ENCODE measurements at regions not wholly inside any gene's neighbourhood (a gene's known extent, or its start where the extent isn't known, plus 50 kb on each side); places are given as distances from the start of the nearest gene placed in this dataset.

DNA sequence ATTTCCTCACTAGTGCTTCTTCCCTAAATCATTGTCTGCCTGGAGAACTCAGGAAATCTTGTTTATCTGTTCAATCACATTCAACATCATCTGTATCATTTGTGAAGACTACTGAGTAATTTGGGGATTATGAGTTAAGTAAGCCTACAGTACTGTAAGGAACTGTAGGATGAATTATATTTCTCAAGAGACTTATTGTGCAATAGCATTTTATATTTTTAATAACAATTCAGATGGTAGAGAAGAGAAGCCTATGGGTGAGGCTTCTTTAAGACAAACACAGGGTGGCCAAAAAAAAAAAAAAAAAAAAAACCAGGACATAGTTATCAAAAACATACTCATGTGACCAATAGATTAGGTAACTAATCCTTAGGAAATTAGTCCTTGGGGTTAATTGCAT is 282.7 kb downstream of the FAM181B start:
- TF ChIP-seq, protein P1, sequence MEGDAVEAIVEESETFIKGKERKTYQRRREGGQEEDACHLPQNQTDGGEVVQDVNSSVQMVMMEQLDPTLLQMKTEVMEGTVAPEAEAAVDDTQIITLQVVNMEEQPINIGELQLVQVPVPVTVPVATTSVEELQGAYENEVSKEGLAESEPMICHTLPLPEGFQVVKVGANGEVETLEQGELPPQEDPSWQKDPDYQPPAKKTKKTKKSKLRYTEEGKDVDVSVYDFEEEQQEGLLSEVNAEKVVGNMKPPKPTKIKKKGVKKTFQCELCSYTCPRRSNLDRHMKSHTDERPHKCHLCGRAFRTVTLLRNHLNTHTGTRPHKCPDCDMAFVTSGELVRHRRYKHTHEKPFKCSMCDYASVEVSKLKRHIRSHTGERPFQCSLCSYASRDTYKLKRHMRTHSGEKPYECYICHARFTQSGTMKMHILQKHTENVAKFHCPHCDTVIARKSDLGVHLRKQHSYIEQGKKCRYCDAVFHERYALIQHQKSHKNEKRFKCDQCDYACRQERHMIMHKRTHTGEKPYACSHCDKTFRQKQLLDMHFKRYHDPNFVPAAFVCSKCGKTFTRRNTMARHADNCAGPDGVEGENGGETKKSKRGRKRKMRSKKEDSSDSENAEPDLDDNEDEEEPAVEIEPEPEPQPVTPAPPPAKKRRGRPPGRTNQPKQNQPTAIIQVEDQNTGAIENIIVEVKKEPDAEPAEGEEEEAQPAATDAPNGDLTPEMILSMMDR (IDR thresholded peaks at IDR 0.05), result no peak
- TF ChIP-seq POLR2A (IDR thresholded peaks at IDR 0.05), result no peak
- no peaks in the 10 kb centered on the region for H3K9me3 ChIP-seq (replicated peaks in 1 of 3)
- H3K27me3 ChIP-seq, result no peaks in the 10 kb centered on the region
- no peak overlapping the region for H3K4me3 ChIP-seq
- H3K27ac ChIP-seq, result no peak overlapping the region
- intact Hi-C loops (cut with DNase I), result no loop called here
- no peaks in the 10 kb centered on the region for H3K36me3 ChIP-seq (replicated peaks in 1 of 2)
- no peaks in the 10 kb centered on the region for H3K4me1 ChIP-seq (replicated peaks in 1 of 2)
- no peak for DNase-seq

DNA sequence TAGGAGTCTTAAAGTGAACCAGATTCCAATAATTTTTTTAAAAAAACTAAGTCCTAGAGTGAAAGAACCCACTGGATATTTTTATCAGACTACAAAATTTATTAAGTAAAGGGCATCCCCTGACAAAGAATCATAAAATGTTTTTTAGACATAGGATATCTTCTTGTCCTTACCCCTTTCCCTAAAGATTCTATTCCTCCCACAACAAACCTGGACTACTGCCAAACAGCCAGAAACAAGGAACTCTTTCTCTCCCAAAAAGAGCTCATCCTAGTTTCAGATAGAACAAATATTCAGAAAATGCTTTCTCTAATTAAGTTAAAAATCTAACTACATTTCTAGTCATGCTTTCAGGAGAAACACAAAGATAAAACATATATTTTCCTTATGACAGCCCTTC is 327.1 kb downstream of the FAM181B start:
- intact Hi-C loops (cut with DNase I), result no loop called here
- Histone ChIP-seq H3K4me1 (replicated peaks in 1 of 2) (no peaks in the 10 kb centered on the region), H3K36me3 (replicated peaks in 1 of 2) (no peaks in the 10 kb centered on the region), H3K4me3 (no peak overlapping the region), H3K27me3 (no peaks in the 10 kb centered on the region), H3K27ac (no peak overlapping the region), H3K9me3 (replicated peaks in 1 of 3) (no peaks in the 10 kb centered on the region)
- TF ChIP-seq, protein P1 (IDR thresholded peaks at IDR 0.05), result no peak
- TF ChIP-seq POLR2A (IDR thresholded peaks at IDR 0.05), result no peak
- DNase-seq, result no peak

DNA sequence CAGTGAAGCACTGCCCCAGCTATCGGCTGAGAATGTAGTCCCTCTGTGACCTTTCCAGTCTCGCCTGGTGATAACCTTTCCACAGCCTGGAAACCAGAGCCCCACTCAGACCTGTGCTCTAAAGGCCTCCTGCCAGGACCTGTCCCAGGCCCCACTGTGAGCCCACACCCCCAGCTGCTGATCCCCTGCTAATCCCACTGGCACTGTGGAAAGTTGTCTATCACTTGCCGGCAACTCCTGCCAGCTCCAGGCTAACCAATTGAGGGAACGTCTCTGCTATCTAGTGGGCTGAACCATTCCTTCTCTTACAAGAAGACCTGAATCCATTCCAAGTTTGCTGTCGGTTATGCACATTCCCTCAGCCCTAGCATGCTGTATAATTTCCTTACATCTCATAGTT is 328.2 kb downstream of the FAM181B start:
- intact Hi-C loops (cut with DNase I), result no loop called here
- H3K4me3 ChIP-seq, result no peak overlapping the region
- 49 to 74% (median 64%) methylated on average over 4 to 5 of the region's 5 CpGs for WGBS, 4 donors
- H3K4me1 ChIP-seq (replicated peaks in 1 of 2), result no peaks in the 10 kb centered on the region
- TF ChIP-seq, protein P1 (IDR thresholded peaks at IDR 0.05), result no peak
- no peak for TF ChIP-seq POLR2A (IDR thresholded peaks at IDR 0.05)
- no peaks in the 10 kb centered on the region for H3K36me3 ChIP-seq (replicated peaks in 1 of 2)
- H3K27ac ChIP-seq, result no peak overlapping the region
- no peaks in the 10 kb centered on the region for H3K27me3 ChIP-seq
- no peaks in the 10 kb centered on the region for H3K9me3 ChIP-seq (replicated peaks in 1 of 3)
- no peak for DNase-seq

DNA sequence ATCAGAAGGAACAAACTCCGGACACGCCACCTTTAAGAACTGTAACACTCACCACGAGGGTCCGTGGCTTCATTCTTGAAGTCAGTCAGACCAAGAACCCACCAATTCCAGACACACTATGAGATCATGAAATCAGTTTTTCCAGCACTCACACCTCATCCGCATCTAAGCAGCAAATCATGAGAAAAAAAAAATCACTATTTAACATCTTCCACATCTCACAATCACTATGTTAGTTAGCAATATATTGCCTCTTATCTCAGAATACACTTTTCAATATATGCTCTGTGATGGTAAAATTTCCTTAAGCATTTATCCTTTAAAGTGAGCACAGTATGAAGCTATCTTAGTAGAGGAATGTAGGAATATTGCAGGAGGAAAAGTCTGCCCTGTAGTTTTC is 328.7 kb downstream of the FAM181B start:
- Histone ChIP-seq H3K36me3 (replicated peaks in 1 of 2) (no peaks in the 10 kb centered on the region), H3K27ac (no peak overlapping the region), H3K4me1 (replicated peaks in 1 of 2) (no peaks in the 10 kb centered on the region), H3K9me3 (replicated peaks in 1 of 3) (no peaks in the 10 kb centered on the region), H3K4me3 (no peak overlapping the region), H3K27me3 (no peaks in the 10 kb centered on the region)
- TF ChIP-seq, protein P1 (IDR thresholded peaks at IDR 0.05), result no peak
- no peak for TF ChIP-seq POLR2A (IDR thresholded peaks at IDR 0.05)
- 93 to 98% (median 94%) methylated on average over 5 of the region's 5 CpGs for WGBS, 4 donors
- intact Hi-C loops (cut with DNase I), result no loop called here
- no peak for DNase-seq

All from adrenal gland (tissue), 9 donors.